HG02759 (cell line): ENCODE measurements at regions not wholly inside any gene's neighbourhood (a gene's known extent, or its start where the extent isn't known, plus 50 kb on each side); places are given as distances from the start of the nearest gene placed in this dataset.

Experiments used
- ATAC-seq: cut with Tn5 transposase; IDR thresholded peaks from one replicate; pipeline ENCODE4 v1.9.1; 2021; ENCODE audit warnings: mild to moderate bottlenecking, moderate library complexity; ENCODE audit not compliant: unreplicated experiment

- ATAC-seq: no peak
Observed at GRCh38 chr6:223763-224162, 68.5 kb upstream of the DUSP22 start.

- no peak for ATAC-seq
Observed at GRCh38 chr6:224350-224749, 67.9 kb upstream of the DUSP22 start.

- peak; percentile 23 for ATAC-seq
Observed at GRCh38 chr6:225121-225721, 67.1 kb upstream of the DUSP22 start.

- no peak for ATAC-seq
Observed at GRCh38 chr6:225907-226306, 66.4 kb upstream of the DUSP22 start.

GRCh38 chr6:226516-227073 is 65.7 kb upstream of the DUSP22 start:
- peak; percentile 31 for ATAC-seq

- peak; percentile 33 for ATAC-seq
Observed at GRCh38 chr6:227074-227782, 65.1 kb upstream of the DUSP22 start.

GRCh38 chr6:227812-228338 is 64.4 kb upstream of the DUSP22 start:
- ATAC-seq: peak; percentile 22

GRCh38 chr6:228881-229651 is 63.2 kb upstream of the DUSP22 start:
- ATAC-seq: peak; percentile 37

GRCh38 chr6:231779-232178 is 60.5 kb upstream of the DUSP22 start:
- no peak for ATAC-seq

GRCh38 chr6:232982-233640 is 59.2 kb upstream of the DUSP22 start:
- no peak for ATAC-seq

- ATAC-seq: no peak
Observed at GRCh38 chr6:234706-235372, 57.4 kb upstream of the DUSP22 start.

- peak; percentile 74 for ATAC-seq
Observed at GRCh38 chr6:235763-236360, 56.4 kb upstream of the DUSP22 start.

- ATAC-seq: no peak
Observed at GRCh38 chr6:236519-236918, 55.8 kb upstream of the DUSP22 start.

- no peak for ATAC-seq
Observed at GRCh38 chr6:240151-240550, 52.1 kb upstream of the DUSP22 start.

- ATAC-seq: no peak
Observed at GRCh38 chr6:241336-241865, 50.9 kb upstream of the DUSP22 start.
